Thoracic aorta (tissue), 2 donors: ENCODE measurements at regions not wholly inside any gene's neighbourhood (a gene's known extent, or its start where the extent isn't known, plus 50 kb on each side); places are given as distances from the start of the nearest gene placed in this dataset.

ENCODE experiments used
- ATAC-seq: fragments of 150-250 bp; one replicate; pipeline ENCODE4 v1.8.0; 2017; ENCODE audit warnings: low read depth; ENCODE audit not compliant: insufficient number of reproducible peaks, low FRiP score
- DNase-seq: peaks from one replicate; pipeline ENCODE4 v3.0.0-alpha.2; 2020; ENCODE audit warnings: low spot score
- H3K27ac ChIP-seq, 2 donors: fragments of 200-600 bp; sonication (generic); 1 replicate in 1 of 2; 2 replicates in 1 of 2; pipeline ENCODE4 v1.5.1; 2016; ENCODE audit warnings: mild to moderate bottlenecking in 2 of 2, moderate library complexity in 2 of 2
- H3K27me3 ChIP-seq: fragments of 200-600 bp; sonication (generic); replicated peaks from 2 replicates; pipeline ENCODE4 v1.6.0; 2016; ENCODE audit warnings: mild to moderate bottlenecking; ENCODE audit not compliant: insufficient read depth
- H3K36me3 ChIP-seq: fragments of 200-600 bp; sonication (generic); one replicate; pipeline ENCODE4 v1.5.1; 2016
- H3K4me1 ChIP-seq, 2 donors: fragments of 200-600 bp; sonication (generic); 1 replicate in 1 of 2; 2 replicates in 1 of 2; pipeline versions ENCODE4 v1.5.1 to v1.6.0; 2016; ENCODE audit warnings: low read depth in 2 of 2, mild to moderate bottlenecking in 1 of 2; ENCODE audit not compliant: control insufficient read depth in 1 of 2
- H3K4me3 ChIP-seq: fragments of 200-600 bp; sonication (generic); 2 replicates; pipeline ENCODE4 v1.5.1; 2016; ENCODE audit warnings: mild to moderate bottlenecking
- H3K9me3 ChIP-seq: fragments of 200-600 bp; sonication (generic); 2 replicates; pipeline ENCODE4 v1.5.1; 2016
- CTCF ChIP-seq: fragments of 200-600 bp; sonication (generic); IDR thresholded peaks from one replicate; pipeline ENCODE4 v1.5.1; 2019; ENCODE audit warnings: antibody characterized with exemption

- Histone ChIP-seq H3K27ac (no peak overlapping the region), H3K9me3 (no peaks in the 10 kb centered on the region), H3K27me3 (no peaks in the 10 kb centered on the region), H3K4me1 (no peaks in the 10 kb centered on the region), H3K4me3 (no peak overlapping the region), H3K36me3 (no peaks in the 10 kb centered on the region)
- no peak for DNase-seq
- no peak for ATAC-seq
- TF ChIP-seq CTCF = no peak
Observed at GRCh38 chr1:90357995-90358394, 359.1 kb downstream of the BARHL2 start.

GRCh38 chr1:90356991-90357390 is 360.1 kb downstream of the BARHL2 start:
- no peaks in the 10 kb centered on the region for H3K36me3 ChIP-seq
- no peak overlapping the region for H3K27ac ChIP-seq
- H3K27me3 ChIP-seq = no peaks in the 10 kb centered on the region
- DNase-seq = no peak
- no peaks in the 10 kb centered on the region for H3K4me1 ChIP-seq
- no peaks in the 10 kb centered on the region for H3K9me3 ChIP-seq
- TF ChIP-seq CTCF = no peak
- no peak for ATAC-seq
- no peak overlapping the region for H3K4me3 ChIP-seq

GRCh38 chr1:90356101-90356500 is 361.0 kb downstream of the BARHL2 start:
- no peak overlapping the region for H3K4me3 ChIP-seq
- no peaks in the 10 kb centered on the region for H3K4me1 ChIP-seq
- DNase-seq (no peak), ATAC-seq (no peak)
- no peak for TF ChIP-seq CTCF
- no peaks in the 10 kb centered on the region for H3K36me3 ChIP-seq
- H3K27ac ChIP-seq = no peak overlapping the region
- no peaks in the 10 kb centered on the region for H3K27me3 ChIP-seq
- no peaks in the 10 kb centered on the region for H3K9me3 ChIP-seq

GRCh38 chr1:90354704-90355103 is 359.8 kb downstream of the ZNF326 start:
- no peaks in the 10 kb centered on the region for H3K4me1 ChIP-seq
- H3K4me3 ChIP-seq = no peak overlapping the region
- DNase-seq = no peak

GRCh38 chr1:90351019-90351418 is 356.1 kb downstream of the ZNF326 start:
- H3K27ac ChIP-seq = no peak overlapping the region
- DNase-seq = no peak
- no peak overlapping the region for H3K4me3 ChIP-seq
- no peak for TF ChIP-seq CTCF
- peaks cover 7% of the 10 kb centered on the region for H3K9me3 ChIP-seq
- no peak for ATAC-seq
- no peaks in the 10 kb centered on the region for H3K36me3 ChIP-seq
- no peaks in the 10 kb centered on the region for H3K27me3 ChIP-seq
- H3K4me1 ChIP-seq = no peaks in the 10 kb centered on the region

More at GRCh38 chr1:90354704-90355103, 359.8 kb downstream of the ZNF326 start:
- H3K27me3 ChIP-seq = no peaks in the 10 kb centered on the region
- no peaks in the 10 kb centered on the region for H3K36me3 ChIP-seq
- TF ChIP-seq CTCF = no peak
- no peak for ATAC-seq
- H3K9me3 ChIP-seq = no peaks in the 10 kb centered on the region
- no peak overlapping the region for H3K27ac ChIP-seq
